ENCODE measurements at regions not wholly inside any gene's neighbourhood (a gene's known extent, or its start where the extent isn't known, plus 50 kb on each side); places are given as distances from the start of the nearest gene placed in this dataset.

- BruUV-seq (replicated peaks): no TSS peak
- intact Hi-C loops (cut with micrococcal nuclease; ENCODE audit: unreplicated experiment): no loop called here
- H3K4me2 ChIP-seq: no peak overlapping the region
Measured at GRCh38 chr18:67621906-67622305, 105.4 kb upstream of the DSEL start.

DNA sequence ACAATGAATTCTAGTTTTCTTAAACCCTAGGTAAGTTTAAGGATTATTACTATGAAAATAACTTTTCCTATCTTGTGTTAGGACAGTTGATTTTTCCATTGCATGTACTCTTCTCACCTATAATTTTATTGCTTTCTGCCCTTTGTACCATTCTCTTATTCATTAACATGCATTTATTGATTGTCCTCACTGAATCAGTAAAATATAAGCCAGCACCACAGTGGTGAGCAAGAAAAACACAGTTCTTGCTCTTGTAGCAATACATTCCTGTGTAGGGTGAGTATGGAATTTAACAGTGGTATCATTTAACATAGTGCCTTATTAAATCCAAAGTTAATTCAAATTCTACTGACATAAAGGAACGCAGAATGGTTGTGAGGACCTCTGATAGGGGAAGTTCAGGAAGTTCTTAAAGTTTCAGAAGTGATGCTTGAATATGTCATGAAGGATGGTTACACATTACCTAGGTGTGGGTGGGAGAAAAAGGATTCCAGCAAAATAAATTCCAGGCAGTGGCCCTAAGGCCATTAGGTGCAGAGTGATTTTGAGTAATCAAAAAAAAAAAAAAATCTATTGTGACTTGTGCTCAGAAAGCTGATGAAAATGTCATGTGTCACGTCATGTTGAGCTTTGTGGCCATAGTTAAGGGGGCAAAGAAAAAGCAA is 104.7 kb upstream of the DSEL start:
- H3F3A ChIP-seq (ENCODE audit: insufficient read depth, low read depth): no peaks in the 10 kb centered on the region
- 0 out of 2 replicates have a peak, but pooled peaks cover 3% of the 10 kb centered on the region for H3K4me1 ChIP-seq (replicated peaks; ENCODE audit: insufficient read depth)
- H3K9me3 ChIP-seq (ENCODE audit: insufficient read depth, low read depth): no peaks in the 10 kb centered on the region
- no peaks in the 10 kb centered on the region for H3K27me3 ChIP-seq (ENCODE audit: insufficient read depth, low read depth)
- intact Hi-C loops (cut with micrococcal nuclease; ENCODE audit: unreplicated experiment): no loop called here
- no peak overlapping the region for H3K4me3 ChIP-seq
- no peaks in the 10 kb centered on the region for H3K36me3 ChIP-seq (ENCODE audit: low read depth)
- ChIA-PET CTCF (no interaction called here), POLR2A (ENCODE audit: unreplicated experiment) (no interaction called here)
- no peak overlapping the region for H3K4me2 ChIP-seq
- H2AFZ ChIP-seq: no peak overlapping the region; the same call in 1 of the 2 replicates
- no TSS peak for BruUV-seq (replicated peaks)
- no peak for TF ChIP-seq EZH2 (IDR thresholded peaks at IDR 0.05; ENCODE audit: low read depth)
- TF ChIP-seq, protein P1, sequence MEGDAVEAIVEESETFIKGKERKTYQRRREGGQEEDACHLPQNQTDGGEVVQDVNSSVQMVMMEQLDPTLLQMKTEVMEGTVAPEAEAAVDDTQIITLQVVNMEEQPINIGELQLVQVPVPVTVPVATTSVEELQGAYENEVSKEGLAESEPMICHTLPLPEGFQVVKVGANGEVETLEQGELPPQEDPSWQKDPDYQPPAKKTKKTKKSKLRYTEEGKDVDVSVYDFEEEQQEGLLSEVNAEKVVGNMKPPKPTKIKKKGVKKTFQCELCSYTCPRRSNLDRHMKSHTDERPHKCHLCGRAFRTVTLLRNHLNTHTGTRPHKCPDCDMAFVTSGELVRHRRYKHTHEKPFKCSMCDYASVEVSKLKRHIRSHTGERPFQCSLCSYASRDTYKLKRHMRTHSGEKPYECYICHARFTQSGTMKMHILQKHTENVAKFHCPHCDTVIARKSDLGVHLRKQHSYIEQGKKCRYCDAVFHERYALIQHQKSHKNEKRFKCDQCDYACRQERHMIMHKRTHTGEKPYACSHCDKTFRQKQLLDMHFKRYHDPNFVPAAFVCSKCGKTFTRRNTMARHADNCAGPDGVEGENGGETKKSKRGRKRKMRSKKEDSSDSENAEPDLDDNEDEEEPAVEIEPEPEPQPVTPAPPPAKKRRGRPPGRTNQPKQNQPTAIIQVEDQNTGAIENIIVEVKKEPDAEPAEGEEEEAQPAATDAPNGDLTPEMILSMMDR (conservative IDR thresholded peaks at IDR 0.05): no peak
- no peak for DNase-seq
- H3K79me2 ChIP-seq (ENCODE audit: low read depth): no peaks in the 10 kb centered on the region
- H3K27ac ChIP-seq: no peak overlapping the region
- H3K9me2 ChIP-seq (ENCODE audit: insufficient read depth): no peaks in the 10 kb centered on the region
- H4K20me1 ChIP-seq (ENCODE audit: insufficient read depth): no peaks in the 10 kb centered on the region

More at GRCh38 chr18:67621906-67622305, 105.4 kb upstream of the DSEL start:
- ChIA-PET POLR2A (ENCODE audit: unreplicated experiment) (no interaction called here), CTCF (no interaction called here)
- Histone ChIP-seq H3K79me2 (ENCODE audit: low read depth) (no peaks in the 10 kb centered on the region), H3K27ac (no peak overlapping the region), H3K36me3 (ENCODE audit: low read depth) (no peaks in the 10 kb centered on the region), H3K9me2 (ENCODE audit: insufficient read depth) (no peaks in the 10 kb centered on the region), H4K20me1 (ENCODE audit: insufficient read depth) (no peaks in the 10 kb centered on the region), H3K9me3 (ENCODE audit: insufficient read depth, low read depth) (no peaks in the 10 kb centered on the region), H2AFZ (no peak overlapping the region), H3F3A (ENCODE audit: insufficient read depth, low read depth) (no peaks in the 10 kb centered on the region), H3K4me1 (replicated peaks; ENCODE audit: insufficient read depth) (0 out of 2 replicates have a peak, but pooled peaks cover 3% of the 10 kb centered on the region), H3K27me3 (ENCODE audit: insufficient read depth, low read depth) (no peaks in the 10 kb centered on the region), H3K4me3 (no peak overlapping the region)
- DNase-seq: no peak
- TF ChIP-seq, protein P1 (conservative IDR thresholded peaks at IDR 0.05): no peak
- no peak for TF ChIP-seq EZH2 (IDR thresholded peaks at IDR 0.05; ENCODE audit: low read depth)

DNA sequence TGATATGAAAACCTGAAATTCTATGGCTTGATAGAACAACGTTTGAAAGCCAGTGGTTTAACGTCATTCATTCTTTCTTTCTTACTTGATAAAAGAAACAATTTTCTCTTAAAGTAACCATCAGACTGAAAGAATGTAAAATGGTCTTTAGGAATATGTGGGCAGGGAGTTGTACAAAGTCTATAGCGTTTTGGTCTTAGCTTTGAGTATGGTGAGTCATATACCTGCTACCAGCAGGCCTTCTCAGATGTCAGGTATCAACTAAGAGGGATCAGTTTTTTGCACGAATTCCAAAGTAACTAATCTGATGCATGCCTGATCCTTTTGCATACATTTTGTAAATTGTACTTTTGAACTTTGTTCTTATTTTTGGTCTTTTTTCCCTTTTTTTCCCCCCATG is 101.5 kb upstream of the DSEL start:
- H2AFZ ChIP-seq: no peak overlapping the region
- no peaks in the 10 kb centered on the region for H3K36me3 ChIP-seq (ENCODE audit: low read depth)
- H3F3A ChIP-seq (ENCODE audit: insufficient read depth, low read depth): no peaks in the 10 kb centered on the region
- BruUV-seq (replicated peaks): no TSS peak
- no peaks in the 10 kb centered on the region for H3K9me2 ChIP-seq (ENCODE audit: insufficient read depth)
- H4K20me1 ChIP-seq (ENCODE audit: insufficient read depth): no peaks in the 10 kb centered on the region
- TF ChIP-seq, protein P1 (conservative IDR thresholded peaks at IDR 0.05): no peak
- TF ChIP-seq EZH2 (IDR thresholded peaks at IDR 0.05; ENCODE audit: low read depth): no peak
- no peaks in the 10 kb centered on the region for H3K79me2 ChIP-seq (ENCODE audit: low read depth)
- no peak overlapping the region for H3K4me3 ChIP-seq
- ChIA-PET POLR2A (ENCODE audit: unreplicated experiment) (no interaction called here), CTCF (interaction anchor here (0.7 kb wide), 1 partner anchor 302 kb away, joined by 3 read pairs; no protein-coding TSS in a partner anchor)
- H3K27me3 ChIP-seq (ENCODE audit: insufficient read depth, low read depth): no peaks in the 10 kb centered on the region
- no peak overlapping the region for H3K27ac ChIP-seq
- intact Hi-C loops (cut with micrococcal nuclease; ENCODE audit: unreplicated experiment): no loop called here
- DNase-seq: no peak
- no peak overlapping the region for H3K4me2 ChIP-seq
- 0 out of 2 replicates have a peak, but pooled peaks cover 3% of the 10 kb centered on the region for H3K4me1 ChIP-seq (replicated peaks; ENCODE audit: insufficient read depth)
- no peaks in the 10 kb centered on the region for H3K9me3 ChIP-seq (ENCODE audit: insufficient read depth, low read depth)
